ENCODE measurements at regions not wholly inside any gene's neighbourhood (a gene's known extent, or its start where the extent isn't known, plus 50 kb on each side); places are given as distances from the start of the nearest gene placed in this dataset.

GRCh38 chr13:103395139-103395538 lies 328.9 kb upstream of the SLC10A2 start:
- Histone ChIP-seq H3K36me3 (ENCODE audit: control insufficient read depth, insufficient read depth, low read length, severe bottlenecking) (no peaks in the 10 kb centered on the region), H3K9me3 (ENCODE audit: control insufficient read depth, low read length) (no peaks in the 10 kb centered on the region), H3K4me1 (ENCODE audit: control insufficient read depth, insufficient read depth, low read length) (no peaks in the 10 kb centered on the region), H3K9ac (ENCODE audit: low read length) (no peak overlapping the region), H3K27me3 (replicated peaks; ENCODE audit: control insufficient read depth, insufficient read depth, low read length) (no peaks in the 10 kb centered on the region), H3K4me3 (ENCODE audit: low read length) (no peak overlapping the region)
- no peak for DNase-seq (ENCODE audit: low read depth)

GRCh38 chr13:103394618-103395017 lies 328.4 kb upstream of the SLC10A2 start:
- Histone ChIP-seq H3K4me3 (ENCODE audit: low read length) (no peak overlapping the region), H3K27me3 (replicated peaks; ENCODE audit: control insufficient read depth, insufficient read depth, low read length) (no peaks in the 10 kb centered on the region), H3K9me3 (ENCODE audit: control insufficient read depth, low read length) (no peaks in the 10 kb centered on the region), H3K4me1 (ENCODE audit: control insufficient read depth, insufficient read depth, low read length) (no peaks in the 10 kb centered on the region), H3K9ac (ENCODE audit: low read length) (no peak overlapping the region), H3K36me3 (ENCODE audit: control insufficient read depth, insufficient read depth, low read length, severe bottlenecking) (no peaks in the 10 kb centered on the region)
- DNase-seq (ENCODE audit: low read depth), result no peak

GRCh38 chr13:103391936-103392335 lies 325.7 kb upstream of the SLC10A2 start:
- DNase-seq (ENCODE audit: low read depth), result no peak
- Histone ChIP-seq H3K9me3 (ENCODE audit: control insufficient read depth, low read length) (no peaks in the 10 kb centered on the region), H3K9ac (ENCODE audit: low read length) (no peak overlapping the region), H3K27me3 (replicated peaks; ENCODE audit: control insufficient read depth, insufficient read depth, low read length) (no peaks in the 10 kb centered on the region), H3K36me3 (ENCODE audit: control insufficient read depth, insufficient read depth, low read length, severe bottlenecking) (no peaks in the 10 kb centered on the region), H3K4me3 (ENCODE audit: low read length) (no peak overlapping the region), H3K4me1 (ENCODE audit: control insufficient read depth, insufficient read depth, low read length) (no peaks in the 10 kb centered on the region)

- Histone ChIP-seq H3K9me3 (ENCODE audit: control insufficient read depth, low read length) (no peaks in the 10 kb centered on the region), H3K36me3 (ENCODE audit: control insufficient read depth, insufficient read depth, low read length, severe bottlenecking) (no peaks in the 10 kb centered on the region), H3K27me3 (replicated peaks; ENCODE audit: control insufficient read depth, insufficient read depth, low read length) (no peaks in the 10 kb centered on the region), H3K4me1 (ENCODE audit: control insufficient read depth, insufficient read depth, low read length) (no peaks in the 10 kb centered on the region), H3K4me3 (ENCODE audit: low read length) (no peak overlapping the region), H3K9ac (ENCODE audit: low read length) (no peak overlapping the region)
- DNase-seq (ENCODE audit: low read depth), result no peak
Observed at GRCh38 chr13:103388839-103389238, 322.6 kb upstream of the SLC10A2 start.

- peak; percentile 1 for DNase-seq (ENCODE audit: low read depth)
- no peaks in the 10 kb centered on the region for H3K9me3 ChIP-seq (ENCODE audit: control insufficient read depth, low read length)
Observed at GRCh38 chr13:103386341-103386740, 320.1 kb upstream of the SLC10A2 start.

GRCh38 chr13:103373916-103374315 lies 307.7 kb upstream of the SLC10A2 start:
- DNase-seq (ENCODE audit: low read depth), result no peak
- H3K27me3 ChIP-seq (replicated peaks; ENCODE audit: control insufficient read depth, insufficient read depth, low read length), result no peaks in the 10 kb centered on the region
- H3K4me3 ChIP-seq (ENCODE audit: low read length), result no peak overlapping the region
- H3K36me3 ChIP-seq (ENCODE audit: control insufficient read depth, insufficient read depth, low read length, severe bottlenecking), result no peaks in the 10 kb centered on the region
- H3K4me1 ChIP-seq (ENCODE audit: control insufficient read depth, insufficient read depth, low read length), result no peaks in the 10 kb centered on the region
- H3K9me3 ChIP-seq (ENCODE audit: control insufficient read depth, low read length), result no peaks in the 10 kb centered on the region
- H3K9ac ChIP-seq (ENCODE audit: low read length), result no peak overlapping the region

More at GRCh38 chr13:103386341-103386740, 320.1 kb upstream of the SLC10A2 start:
- Histone ChIP-seq H3K9ac (ENCODE audit: low read length) (no peak overlapping the region), H3K4me3 (ENCODE audit: low read length) (no peak overlapping the region), H3K4me1 (ENCODE audit: control insufficient read depth, insufficient read depth, low read length) (no peaks in the 10 kb centered on the region), H3K27me3 (replicated peaks; ENCODE audit: control insufficient read depth, insufficient read depth, low read length) (no peaks in the 10 kb centered on the region), H3K36me3 (ENCODE audit: control insufficient read depth, insufficient read depth, low read length, severe bottlenecking) (no peaks in the 10 kb centered on the region)

- H3K27me3 ChIP-seq (replicated peaks; ENCODE audit: control insufficient read depth, insufficient read depth, low read length), result no peaks in the 10 kb centered on the region
- H3K36me3 ChIP-seq (ENCODE audit: control insufficient read depth, insufficient read depth, low read length, severe bottlenecking), result no peaks in the 10 kb centered on the region
- no peak overlapping the region for H3K4me3 ChIP-seq (ENCODE audit: low read length)
- no peaks in the 10 kb centered on the region for H3K9me3 ChIP-seq (ENCODE audit: control insufficient read depth, low read length)
- H3K9ac ChIP-seq (ENCODE audit: low read length), result no peak overlapping the region
- no peak for DNase-seq (ENCODE audit: low read depth)
- H3K4me1 ChIP-seq (ENCODE audit: control insufficient read depth, insufficient read depth, low read length), result no peaks in the 10 kb centered on the region
Observed at GRCh38 chr13:103371271-103371670, 305.1 kb upstream of the SLC10A2 start.

- DNase-seq (ENCODE audit: low read depth), result no peak
- no peaks in the 10 kb centered on the region for H3K9me3 ChIP-seq (ENCODE audit: control insufficient read depth, low read length)
- H3K4me3 ChIP-seq (ENCODE audit: low read length), result no peak overlapping the region
- H3K36me3 ChIP-seq (ENCODE audit: control insufficient read depth, insufficient read depth, low read length, severe bottlenecking), result no peaks in the 10 kb centered on the region
- H3K9ac ChIP-seq (ENCODE audit: low read length), result no peak overlapping the region
- H3K27me3 ChIP-seq (replicated peaks; ENCODE audit: control insufficient read depth, insufficient read depth, low read length), result no peaks in the 10 kb centered on the region
- no peaks in the 10 kb centered on the region for H3K4me1 ChIP-seq (ENCODE audit: control insufficient read depth, insufficient read depth, low read length)
Observed at GRCh38 chr13:103370790-103371189, 304.6 kb upstream of the SLC10A2 start.

GRCh38 chr13:103358255-103358932 lies 292.2 kb upstream of the SLC10A2 start:
- no peaks in the 10 kb centered on the region for H3K4me1 ChIP-seq (ENCODE audit: control insufficient read depth, insufficient read depth, low read length)
- no peaks in the 10 kb centered on the region for H3K9me3 ChIP-seq (ENCODE audit: control insufficient read depth, low read length)
- no peak overlapping the region for H3K9ac ChIP-seq (ENCODE audit: low read length)
- H3K36me3 ChIP-seq (ENCODE audit: control insufficient read depth, insufficient read depth, low read length, severe bottlenecking), result no peaks in the 10 kb centered on the region
- no peak for DNase-seq (ENCODE audit: low read depth)
- H3K4me3 ChIP-seq (ENCODE audit: low read length), result no peak overlapping the region
- H3K27me3 ChIP-seq (replicated peaks; ENCODE audit: control insufficient read depth, insufficient read depth, low read length), result no peaks in the 10 kb centered on the region

GRCh38 chr13:103356226-103356864 lies 290.1 kb upstream of the SLC10A2 start:
- H3K36me3 ChIP-seq (ENCODE audit: control insufficient read depth, insufficient read depth, low read length, severe bottlenecking), result no peaks in the 10 kb centered on the region
- no peaks in the 10 kb centered on the region for H3K9me3 ChIP-seq (ENCODE audit: control insufficient read depth, low read length)
- H3K27me3 ChIP-seq (replicated peaks; ENCODE audit: control insufficient read depth, insufficient read depth, low read length), result no peaks in the 10 kb centered on the region
- peaks cover 3% of the 10 kb centered on the region for H3K4me1 ChIP-seq (ENCODE audit: control insufficient read depth, insufficient read depth, low read length)
- no peak for DNase-seq (ENCODE audit: low read depth)
- H3K4me3 ChIP-seq (ENCODE audit: low read length), result no peak overlapping the region
- no peak overlapping the region for H3K9ac ChIP-seq (ENCODE audit: low read length)

GRCh38 chr13:103354171-103354570 lies 288.0 kb upstream of the SLC10A2 start:
- no peaks in the 10 kb centered on the region for H3K9me3 ChIP-seq (ENCODE audit: control insufficient read depth, low read length)
- DNase-seq (ENCODE audit: low read depth), result peak; percentile 0
- no peaks in the 10 kb centered on the region for H3K36me3 ChIP-seq (ENCODE audit: control insufficient read depth, insufficient read depth, low read length, severe bottlenecking)
- H3K27me3 ChIP-seq (replicated peaks; ENCODE audit: control insufficient read depth, insufficient read depth, low read length), result no peaks in the 10 kb centered on the region
- peaks cover 7% of the 10 kb centered on the region for H3K4me1 ChIP-seq (ENCODE audit: control insufficient read depth, insufficient read depth, low read length)
- no peak overlapping the region for H3K9ac ChIP-seq (ENCODE audit: low read length)
- no peak overlapping the region for H3K4me3 ChIP-seq (ENCODE audit: low read length)

Data from adipocyte (in vitro differentiated cells).